ENCODE measurements at regions not wholly inside any gene's neighbourhood (a gene's known extent, or its start where the extent isn't known, plus 50 kb on each side); places are given as distances from the start of the nearest gene placed in this dataset.

GRCh38 chr16:62620275-62620674 is 584.0 kb upstream of the CDH8 start:
- Histone ChIP-seq H3K4me1 (ENCODE audit: control insufficient read depth, insufficient read depth, low read length) (no peaks in the 10 kb centered on the region), H3K36me3 (ENCODE audit: control insufficient read depth, insufficient read depth, low read length) (no peaks in the 10 kb centered on the region), H3K9ac (ENCODE audit: low read length) (no peak overlapping the region), H3K9me3 (ENCODE audit: control insufficient read depth, low read length) (no peaks in the 10 kb centered on the region), H3K27me3 (ENCODE audit: control insufficient read depth, insufficient read depth, low read length) (no peaks in the 10 kb centered on the region), H3K4me3 (ENCODE audit: low read length) (no peak overlapping the region)

- no peaks in the 10 kb centered on the region for H3K27me3 ChIP-seq (ENCODE audit: control insufficient read depth, insufficient read depth, low read length)
- no peaks in the 10 kb centered on the region for H3K36me3 ChIP-seq (ENCODE audit: control insufficient read depth, insufficient read depth, low read length)
- no peaks in the 10 kb centered on the region for H3K4me1 ChIP-seq (ENCODE audit: control insufficient read depth, insufficient read depth, low read length)
- no peak overlapping the region for H3K9ac ChIP-seq (ENCODE audit: low read length)
- no peak overlapping the region for H3K4me3 ChIP-seq (ENCODE audit: low read length)
- no peaks in the 10 kb centered on the region for H3K9me3 ChIP-seq (ENCODE audit: control insufficient read depth, low read length)
These were observed 579.3 kb upstream of the CDH8 start for GRCh38 chr16:62615526-62615925.

GRCh38 chr16:62610291-62610690 is 574.1 kb upstream of the CDH8 start:
- no peaks in the 10 kb centered on the region for H3K27me3 ChIP-seq (ENCODE audit: control insufficient read depth, insufficient read depth, low read length)
- H3K9ac ChIP-seq (ENCODE audit: low read length): no peak overlapping the region
- H3K4me1 ChIP-seq (ENCODE audit: control insufficient read depth, insufficient read depth, low read length): no peaks in the 10 kb centered on the region
- H3K36me3 ChIP-seq (ENCODE audit: control insufficient read depth, insufficient read depth, low read length): no peaks in the 10 kb centered on the region
- H3K9me3 ChIP-seq (ENCODE audit: control insufficient read depth, low read length): no peaks in the 10 kb centered on the region
- H3K4me3 ChIP-seq (ENCODE audit: low read length): no peak overlapping the region

GRCh38 chr16:62602790-62603189 is 566.6 kb upstream of the CDH8 start:
- no peaks in the 10 kb centered on the region for H3K4me1 ChIP-seq (ENCODE audit: control insufficient read depth, insufficient read depth, low read length)
- H3K27me3 ChIP-seq (ENCODE audit: control insufficient read depth, insufficient read depth, low read length): no peaks in the 10 kb centered on the region
- H3K9ac ChIP-seq (ENCODE audit: low read length): no peak overlapping the region
- H3K9me3 ChIP-seq (ENCODE audit: control insufficient read depth, low read length): no peaks in the 10 kb centered on the region
- no peak overlapping the region for H3K4me3 ChIP-seq (ENCODE audit: low read length)
- H3K36me3 ChIP-seq (ENCODE audit: control insufficient read depth, insufficient read depth, low read length): no peaks in the 10 kb centered on the region

- Histone ChIP-seq H3K27me3 (ENCODE audit: control insufficient read depth, insufficient read depth, low read length) (no peaks in the 10 kb centered on the region), H3K4me1 (ENCODE audit: control insufficient read depth, insufficient read depth, low read length) (no peaks in the 10 kb centered on the region), H3K36me3 (ENCODE audit: control insufficient read depth, insufficient read depth, low read length) (no peaks in the 10 kb centered on the region)
These were observed 561.6 kb upstream of the CDH8 start for GRCh38 chr16:62597875-62598274.

GRCh38 chr16:62596584-62596983 is 560.3 kb upstream of the CDH8 start:
- Histone ChIP-seq H3K27me3 (ENCODE audit: control insufficient read depth, insufficient read depth, low read length) (no peaks in the 10 kb centered on the region), H3K9ac (ENCODE audit: low read length) (no peak overlapping the region), H3K36me3 (ENCODE audit: control insufficient read depth, insufficient read depth, low read length) (no peaks in the 10 kb centered on the region), H3K4me1 (ENCODE audit: control insufficient read depth, insufficient read depth, low read length) (no peaks in the 10 kb centered on the region), H3K4me3 (ENCODE audit: low read length) (no peak overlapping the region), H3K9me3 (ENCODE audit: control insufficient read depth, low read length) (no peaks in the 10 kb centered on the region)

More at GRCh38 chr16:62597875-62598274, 561.6 kb upstream of the CDH8 start:
- Histone ChIP-seq H3K9me3 (ENCODE audit: control insufficient read depth, low read length) (no peaks in the 10 kb centered on the region), H3K9ac (ENCODE audit: low read length) (no peak overlapping the region), H3K4me3 (ENCODE audit: low read length) (no peak overlapping the region)

GRCh38 chr16:62596125-62596524 is 559.9 kb upstream of the CDH8 start:
- Histone ChIP-seq H3K36me3 (ENCODE audit: control insufficient read depth, insufficient read depth, low read length) (no peaks in the 10 kb centered on the region), H3K9me3 (ENCODE audit: control insufficient read depth, low read length) (no peaks in the 10 kb centered on the region), H3K4me1 (ENCODE audit: control insufficient read depth, insufficient read depth, low read length) (no peaks in the 10 kb centered on the region), H3K4me3 (ENCODE audit: low read length) (no peak overlapping the region), H3K9ac (ENCODE audit: low read length) (no peak overlapping the region), H3K27me3 (ENCODE audit: control insufficient read depth, insufficient read depth, low read length) (no peaks in the 10 kb centered on the region)

- H3K4me3 ChIP-seq (ENCODE audit: low read length): no peak overlapping the region
- H3K9me3 ChIP-seq (ENCODE audit: control insufficient read depth, low read length): no peaks in the 10 kb centered on the region
- H3K4me1 ChIP-seq (ENCODE audit: control insufficient read depth, insufficient read depth, low read length): no peaks in the 10 kb centered on the region
- H3K36me3 ChIP-seq (ENCODE audit: control insufficient read depth, insufficient read depth, low read length): no peaks in the 10 kb centered on the region
- no peak overlapping the region for H3K9ac ChIP-seq (ENCODE audit: low read length)
- H3K27me3 ChIP-seq (ENCODE audit: control insufficient read depth, insufficient read depth, low read length): no peaks in the 10 kb centered on the region
These were observed 550.1 kb upstream of the CDH8 start for GRCh38 chr16:62586128-62586862.

GRCh38 chr16:62585041-62585545 is 548.9 kb upstream of the CDH8 start:
- H3K36me3 ChIP-seq (ENCODE audit: control insufficient read depth, insufficient read depth, low read length): no peaks in the 10 kb centered on the region
- no peaks in the 10 kb centered on the region for H3K4me1 ChIP-seq (ENCODE audit: control insufficient read depth, insufficient read depth, low read length)
- H3K27me3 ChIP-seq (ENCODE audit: control insufficient read depth, insufficient read depth, low read length): no peaks in the 10 kb centered on the region
- H3K4me3 ChIP-seq (ENCODE audit: low read length): no peak overlapping the region
- no peak overlapping the region for H3K9ac ChIP-seq (ENCODE audit: low read length)
- H3K9me3 ChIP-seq (ENCODE audit: control insufficient read depth, low read length): no peaks in the 10 kb centered on the region

GRCh38 chr16:62583414-62583813 is 547.2 kb upstream of the CDH8 start:
- Histone ChIP-seq H3K9me3 (ENCODE audit: control insufficient read depth, low read length) (no peaks in the 10 kb centered on the region), H3K36me3 (ENCODE audit: control insufficient read depth, insufficient read depth, low read length) (no peaks in the 10 kb centered on the region), H3K9ac (ENCODE audit: low read length) (no peak overlapping the region), H3K4me3 (ENCODE audit: low read length) (no peak overlapping the region), H3K27me3 (ENCODE audit: control insufficient read depth, insufficient read depth, low read length) (no peaks in the 10 kb centered on the region), H3K4me1 (ENCODE audit: control insufficient read depth, insufficient read depth, low read length) (no peaks in the 10 kb centered on the region)

GRCh38 chr16:62573466-62573865 is 537.2 kb upstream of the CDH8 start:
- Histone ChIP-seq H3K4me3 (ENCODE audit: low read length) (no peak overlapping the region), H3K9me3 (ENCODE audit: control insufficient read depth, low read length) (no peaks in the 10 kb centered on the region), H3K27me3 (ENCODE audit: control insufficient read depth, insufficient read depth, low read length) (no peaks in the 10 kb centered on the region), H3K9ac (ENCODE audit: low read length) (no peak overlapping the region), H3K36me3 (ENCODE audit: control insufficient read depth, insufficient read depth, low read length) (no peaks in the 10 kb centered on the region), H3K4me1 (ENCODE audit: control insufficient read depth, insufficient read depth, low read length) (no peaks in the 10 kb centered on the region)

GRCh38 chr16:62568926-62569325 is 532.7 kb upstream of the CDH8 start:
- H3K4me1 ChIP-seq (ENCODE audit: control insufficient read depth, insufficient read depth, low read length): no peaks in the 10 kb centered on the region
- H3K27me3 ChIP-seq (ENCODE audit: control insufficient read depth, insufficient read depth, low read length): no peaks in the 10 kb centered on the region
- no peak overlapping the region for H3K9ac ChIP-seq (ENCODE audit: low read length)
- no peaks in the 10 kb centered on the region for H3K36me3 ChIP-seq (ENCODE audit: control insufficient read depth, insufficient read depth, low read length)
- no peak overlapping the region for H3K4me3 ChIP-seq (ENCODE audit: low read length)
- no peaks in the 10 kb centered on the region for H3K9me3 ChIP-seq (ENCODE audit: control insufficient read depth, low read length)

- Histone ChIP-seq H3K27me3 (ENCODE audit: control insufficient read depth, insufficient read depth, low read length) (no peaks in the 10 kb centered on the region), H3K4me1 (ENCODE audit: control insufficient read depth, insufficient read depth, low read length) (no peaks in the 10 kb centered on the region), H3K4me3 (ENCODE audit: low read length) (no peak overlapping the region), H3K36me3 (ENCODE audit: control insufficient read depth, insufficient read depth, low read length) (no peaks in the 10 kb centered on the region), H3K9ac (ENCODE audit: low read length) (no peak overlapping the region), H3K9me3 (ENCODE audit: control insufficient read depth, low read length) (no peaks in the 10 kb centered on the region)
These were observed 529.5 kb upstream of the CDH8 start for GRCh38 chr16:62565706-62566105.

Measured in mucosa of stomach (tissue), 1 donor.